ENCODE measurements at regions not wholly inside any gene's neighbourhood (a gene's known extent, or its start where the extent isn't known, plus 50 kb on each side); places are given as distances from the start of the nearest gene placed in this dataset.
"Not testable (repeated sequence)": the region's sequence is repeated elsewhere in the genome, so short reads cannot be mapped to it uniquely, and the experiment has no call there.

DNA sequence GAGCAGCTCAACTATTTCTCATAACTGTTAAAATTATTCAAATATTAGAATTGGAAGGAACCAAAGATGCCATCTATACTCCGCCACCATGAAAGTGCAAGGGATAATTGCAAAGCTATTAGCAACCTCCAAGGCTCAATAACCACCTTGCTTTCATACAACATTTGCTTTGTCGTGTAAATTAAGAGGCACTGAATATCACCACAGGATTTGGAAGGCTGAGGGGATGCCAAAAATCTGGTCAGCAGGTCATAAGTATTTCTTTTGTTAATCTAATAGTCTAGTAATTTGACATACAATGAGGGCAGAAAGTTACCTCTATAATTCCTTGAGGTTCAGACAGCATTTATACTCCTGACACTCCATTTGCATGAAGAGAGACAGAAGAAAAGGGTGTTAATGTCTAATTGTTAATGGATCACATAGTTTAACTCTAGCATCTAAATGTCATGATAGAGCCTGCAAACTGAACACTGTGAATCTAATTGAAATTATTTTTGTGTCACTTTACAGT lies 200.9 kb upstream of the DIAPH2 start:
- TF ChIP-seq HDGF (IDR thresholded peaks at IDR 0.05; ENCODE audit: borderline replicate concordance) (no peak), SUZ12 (IDR thresholded peaks at IDR 0.05) (no peak), LEF1 (IDR thresholded peaks at IDR 0.05; ENCODE audit: borderline replicate concordance) (no peak), NFRKB (IDR thresholded peaks at IDR 0.05) (no peak), FOXM1 (IDR thresholded peaks at IDR 0.05; ENCODE audit: borderline replicate concordance) (no peak), TARDBP (IDR thresholded peaks at IDR 0.05) (no peak), CTBP1 (IDR thresholded peaks at IDR 0.05; ENCODE audit: borderline replicate concordance) (no peak), L3MBTL2 (conservative IDR thresholded peaks at IDR 0.05) (no peak), ELF4 (IDR thresholded peaks at IDR 0.05) (no peak), BHLHE40 (IDR thresholded peaks at IDR 0.05; ENCODE audit: borderline replicate concordance) (no peak)
- TF ChIP-seq, protein P1, sequence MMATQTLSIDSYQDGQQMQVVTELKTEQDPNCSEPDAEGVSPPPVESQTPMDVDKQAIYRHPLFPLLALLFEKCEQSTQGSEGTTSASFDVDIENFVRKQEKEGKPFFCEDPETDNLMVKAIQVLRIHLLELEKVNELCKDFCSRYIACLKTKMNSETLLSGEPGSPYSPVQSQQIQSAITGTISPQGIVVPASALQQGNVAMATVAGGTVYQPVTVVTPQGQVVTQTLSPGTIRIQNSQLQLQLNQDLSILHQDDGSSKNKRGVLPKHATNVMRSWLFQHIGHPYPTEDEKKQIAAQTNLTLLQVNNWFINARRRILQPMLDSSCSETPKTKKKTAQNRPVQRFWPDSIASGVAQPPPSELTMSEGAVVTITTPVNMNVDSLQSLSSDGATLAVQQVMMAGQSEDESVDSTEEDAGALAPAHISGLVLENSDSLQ (IDR thresholded peaks at IDR 0.05): no peak
- CTCF ChIA-PET: no interaction called here
- POLR2A ChIA-PET: no interaction called here
- DNase-seq (ENCODE audit: extremely low spot score): no peak

- POLR2A ChIA-PET; DNase-seq (ENCODE audit: extremely low spot score); CTCF ChIA-PET: not testable (repeated sequence)
These were observed 198.0 kb upstream of the DIAPH2 start for GRCh38 chrX:96486687-96487086.

DNA sequence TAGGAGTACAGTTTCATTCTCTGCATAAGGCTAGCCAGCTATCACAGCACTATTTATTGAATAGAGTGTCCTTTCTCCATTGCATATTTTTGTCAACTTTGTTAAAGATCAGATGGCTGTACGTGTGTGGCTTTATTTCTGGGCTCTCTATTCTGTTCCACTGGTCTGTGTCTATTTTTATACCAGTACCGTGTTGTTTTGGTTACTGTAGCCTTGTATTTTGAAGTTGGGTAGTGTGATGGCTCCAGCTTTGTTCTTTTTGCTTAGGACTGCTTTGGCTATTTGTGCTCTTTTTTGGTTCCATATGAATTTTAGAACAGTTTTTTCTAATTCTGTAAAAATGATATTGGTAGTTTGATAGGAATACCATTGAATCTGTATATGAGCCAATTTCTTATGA lies 182.1 kb upstream of the DIAPH2 start:
- POLR2A ChIA-PET: no interaction called here
- TF ChIP-seq SUZ12 (IDR thresholded peaks at IDR 0.05): no peak
- no peak for TF ChIP-seq CTBP1 (IDR thresholded peaks at IDR 0.05; ENCODE audit: borderline replicate concordance)
- no peak for TF ChIP-seq L3MBTL2 (conservative IDR thresholded peaks at IDR 0.05)
- TF ChIP-seq LEF1 (IDR thresholded peaks at IDR 0.05; ENCODE audit: borderline replicate concordance): no peak
- no peak for TF ChIP-seq FOXA1 (IDR thresholded peaks at IDR 0.05)
- no peak for TF ChIP-seq BHLHE40 (IDR thresholded peaks at IDR 0.05; ENCODE audit: borderline replicate concordance)
- DNase-seq (ENCODE audit: extremely low spot score): no peak
- CTCF ChIA-PET: no interaction called here

GRCh38 chrX:96529386-96529785 lies 155.3 kb upstream of the DIAPH2 start:
- CTCF ChIA-PET; POLR2A ChIA-PET; DNase-seq (ENCODE audit: extremely low spot score): not testable (repeated sequence)

DNA sequence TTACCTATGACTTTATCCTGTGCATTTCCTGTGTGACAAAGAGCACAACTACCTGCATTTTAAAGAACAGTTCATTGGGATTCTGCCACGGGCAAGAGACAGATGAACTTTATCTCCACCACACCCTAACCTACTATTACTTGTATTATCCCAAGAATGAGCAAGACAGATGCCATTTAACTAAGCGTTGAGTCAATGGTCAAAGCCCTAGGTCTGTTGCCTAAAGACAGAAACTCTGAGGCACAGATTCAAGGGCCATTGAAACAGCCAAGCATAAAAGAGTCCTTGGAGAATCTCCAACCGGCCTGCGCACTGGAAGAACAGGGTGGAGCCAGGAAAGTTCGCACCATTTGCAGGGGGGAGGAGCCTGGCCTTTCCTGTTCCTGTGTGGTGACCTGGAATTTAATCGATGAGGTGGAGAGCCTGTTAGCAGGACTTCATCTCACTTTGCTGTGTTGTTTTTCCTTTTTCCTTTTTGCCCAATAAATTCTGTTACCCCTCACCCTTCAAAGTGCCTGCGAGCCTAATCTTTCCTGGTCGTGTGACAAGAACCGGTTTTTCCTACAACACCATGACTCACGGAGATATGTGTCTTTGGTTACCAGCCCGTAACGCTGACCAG lies 146.4 kb upstream of the DIAPH2 start:
- no peak for DNase-seq (ENCODE audit: extremely low spot score)
- ChIA-PET CTCF (no interaction called here), POLR2A (no interaction called here)
- no peak for TF ChIP-seq BHLHE40 (IDR thresholded peaks at IDR 0.05; ENCODE audit: borderline replicate concordance)
- TF ChIP-seq NFRKB (IDR thresholded peaks at IDR 0.05): no peak
- no peak for TF ChIP-seq L3MBTL2 (conservative IDR thresholded peaks at IDR 0.05)
- TF ChIP-seq ZNF384 (IDR thresholded peaks at IDR 0.05): no peak
- TF ChIP-seq CTBP1 (IDR thresholded peaks at IDR 0.05; ENCODE audit: borderline replicate concordance): no peak
- no peak for TF ChIP-seq ARNT (IDR thresholded peaks at IDR 0.05)
- no peak for TF ChIP-seq FOXA1 (IDR thresholded peaks at IDR 0.05)
- no peak for TF ChIP-seq FOXM1 (IDR thresholded peaks at IDR 0.05; ENCODE audit: borderline replicate concordance)
- TF ChIP-seq TARDBP (IDR thresholded peaks at IDR 0.05): no peak
- TF ChIP-seq SUZ12 (IDR thresholded peaks at IDR 0.05): no peak
- no peak for TF ChIP-seq FOXK2 (IDR thresholded peaks at IDR 0.05)
- TF ChIP-seq HDGF (IDR thresholded peaks at IDR 0.05; ENCODE audit: borderline replicate concordance): no peak
- TF ChIP-seq, protein P1 (IDR thresholded peaks at IDR 0.05): no peak
- no peak for TF ChIP-seq ELF4 (IDR thresholded peaks at IDR 0.05)

- TF ChIP-seq FOXM1 (IDR thresholded peaks at IDR 0.05; ENCODE audit: borderline replicate concordance): no peak
- TF ChIP-seq SUZ12 (IDR thresholded peaks at IDR 0.05): no peak
- no peak for TF ChIP-seq FOXK2 (IDR thresholded peaks at IDR 0.05)
- TF ChIP-seq, protein P1 (IDR thresholded peaks at IDR 0.05): no peak
- TF ChIP-seq HDGF (IDR thresholded peaks at IDR 0.05; ENCODE audit: borderline replicate concordance): no peak
- no peak for TF ChIP-seq TARDBP (IDR thresholded peaks at IDR 0.05)
- no peak for TF ChIP-seq LEF1 (IDR thresholded peaks at IDR 0.05; ENCODE audit: borderline replicate concordance)
- no peak for TF ChIP-seq BHLHE40 (IDR thresholded peaks at IDR 0.05; ENCODE audit: borderline replicate concordance)
- TF ChIP-seq CTBP1 (IDR thresholded peaks at IDR 0.05; ENCODE audit: borderline replicate concordance): no peak
- TF ChIP-seq FOXA1 (IDR thresholded peaks at IDR 0.05): no peak
- no peak for TF ChIP-seq NFRKB (IDR thresholded peaks at IDR 0.05)
- TF ChIP-seq SP1 (IDR thresholded peaks at IDR 0.05): no peak
- no peak for DNase-seq (ENCODE audit: extremely low spot score)
- CTCF ChIA-PET: no interaction called here
- POLR2A ChIA-PET: no interaction called here
These were observed 144.5 kb upstream of the DIAPH2 start for GRCh38 chrX:96540111-96540631.

DNA sequence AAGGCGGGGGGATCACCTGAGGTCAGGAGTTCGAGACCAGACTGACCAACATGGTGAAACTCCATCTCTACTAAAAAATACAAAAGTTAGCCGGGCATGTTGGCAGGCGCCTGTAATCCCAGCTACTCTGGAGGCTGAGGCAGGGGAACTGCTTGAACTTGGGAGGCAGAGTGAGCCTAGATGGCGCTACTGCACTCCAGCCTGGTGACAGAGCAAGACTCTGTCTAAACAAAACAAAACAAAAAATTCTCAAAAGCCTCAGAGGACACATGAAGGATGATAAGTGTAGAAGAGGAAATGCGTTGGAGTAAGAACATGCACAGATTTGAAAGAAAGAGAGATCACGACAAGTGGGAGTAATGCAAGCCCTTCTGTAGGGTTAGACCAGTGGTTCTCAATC lies 138.4 kb upstream of the DIAPH2 start:
- CTCF ChIA-PET: interaction anchor here (0.6 to 1.1 kb wide), 4 partner anchors 21 to 510 kb away, joined by 3 to 4 read pairs (median 3); no protein-coding TSS in a partner anchor
- POLR2A ChIA-PET; DNase-seq (ENCODE audit: extremely low spot score): not testable (repeated sequence)
